PC-9 (cell line): ENCODE measurements at regions not wholly inside any gene's neighbourhood (a gene's known extent, or its start where the extent isn't known, plus 50 kb on each side); places are given as distances from the start of the nearest gene placed in this dataset.

ENCODE experiments used
- BruUV-seq: library from RNA; stranded (reverse); fragments of 400-500 nt; replicated peaks from 2 replicates; lab custom pipeline; 2021; lab: Mats Ljungman, UMichigan
- CTCF ChIA-PET: fragments of 300-600 bp; sonication (Branson Sonifier 250); formaldehyde crosslinking; loops from one replicate; lab custom pipeline; 2022; ENCODE audit warnings: antibody characterized with exemption; lab: Charles Lee
- POLR2A ChIA-PET: fragments of 300-600 bp; sonication (Branson Sonifier 250); formaldehyde crosslinking; loops from one replicate; lab custom pipeline; 2022; ENCODE audit warnings: antibody characterized with exemption; ENCODE audit not compliant: unreplicated experiment; lab: Charles Lee
- DNase-seq, 2 experiments: peaks; one replicate each; pipeline versions ENCODE4 v3.0.0 to v3.0.0-alpha.2; 2015 to 2022; ENCODE audit warnings: mixed read lengths in 1 of 2
- H2AFZ ChIP-seq: fragments of 200-600 bp; sonication (generic); 2 replicates; pipeline ENCODE4 v1.8.1; 2017; ENCODE audit warnings: antibody characterized with exemption
- H3F3A ChIP-seq: fragments of 200-600 bp; sonication (generic); 2 replicates; pipeline ENCODE4 v1.8.1; 2017; ENCODE audit warnings: antibody characterized with exemption, mild to moderate bottlenecking, low read depth; ENCODE audit not compliant: insufficient read depth
- H3K27ac ChIP-seq: fragments of 200-600 bp; sonication (generic); 2 replicates; pipeline ENCODE4 v1.6.1; 2016; ENCODE audit warnings: mixed run types
- H3K27me3 ChIP-seq: fragments of 200-600 bp; sonication (generic); 2 replicates; pipeline ENCODE4 v1.6.1; 2016; ENCODE audit warnings: low read depth, mixed run types; ENCODE audit not compliant: insufficient read depth
- H3K36me3 ChIP-seq: fragments of 200-600 bp; sonication (generic); 2 replicates; pipeline ENCODE4 v1.6.1; 2016; ENCODE audit warnings: low read depth, mixed run types
- H3K4me1 ChIP-seq: fragments of 200-600 bp; sonication (generic); replicated peaks from 2 replicates; pipeline ENCODE4 v1.6.1; 2016; ENCODE audit warnings: mixed run types; ENCODE audit not compliant: insufficient read depth
- H3K4me2 ChIP-seq: fragments of 200-600 bp; sonication (generic); 2 replicates; pipeline ENCODE4 v1.6.1; 2017; ENCODE audit warnings: mixed run types
- H3K4me3 ChIP-seq: fragments of 200-600 bp; sonication (generic); 2 replicates; pipeline ENCODE4 v1.6.1; 2016; ENCODE audit warnings: mixed run types
- H3K79me2 ChIP-seq: fragments of 200-600 bp; sonication (generic); 2 replicates; pipeline ENCODE4 v1.6.1; 2017; ENCODE audit warnings: low read depth, mixed run types
- H3K9me2 ChIP-seq: fragments of 200-600 bp; sonication (generic); 2 replicates; pipeline ENCODE4 v1.8.1; 2017; ENCODE audit warnings: mild to moderate bottlenecking; ENCODE audit not compliant: insufficient read depth
- H3K9me3 ChIP-seq: fragments of 200-600 bp; sonication (generic); 2 replicates; pipeline ENCODE4 v1.8.1; 2016; ENCODE audit warnings: low read depth; ENCODE audit not compliant: insufficient read depth
- H4K20me1 ChIP-seq: fragments of 200-600 bp; sonication (generic); 2 replicates; pipeline ENCODE4 v1.8.1; 2017; ENCODE audit not compliant: insufficient read depth
- EZH2 ChIP-seq: fragments of 200-600 bp; sonication (generic); IDR thresholded peaks from 2 replicates; pipeline ENCODE4 v1.8.0; 2017; ENCODE audit warnings: antibody characterized with exemption, low read depth
- intact Hi-C: fragments of 100-400 bp; cut with micrococcal nuclease; formaldehyde crosslinking; loops from one replicate; pipeline ENCODE4 v1.10.0; 2022; ENCODE audit not compliant: unreplicated experiment
- TF ChIP-seq, protein P1 (sequence below): fragments of 200-600 bp; sonication (generic); conservative IDR thresholded peaks from 2 replicates; pipeline ENCODE4 v1.6.1; 2017; ENCODE audit warnings: mixed run types, antibody characterized with exemption, mild to moderate bottlenecking, moderate library complexity

DNA sequence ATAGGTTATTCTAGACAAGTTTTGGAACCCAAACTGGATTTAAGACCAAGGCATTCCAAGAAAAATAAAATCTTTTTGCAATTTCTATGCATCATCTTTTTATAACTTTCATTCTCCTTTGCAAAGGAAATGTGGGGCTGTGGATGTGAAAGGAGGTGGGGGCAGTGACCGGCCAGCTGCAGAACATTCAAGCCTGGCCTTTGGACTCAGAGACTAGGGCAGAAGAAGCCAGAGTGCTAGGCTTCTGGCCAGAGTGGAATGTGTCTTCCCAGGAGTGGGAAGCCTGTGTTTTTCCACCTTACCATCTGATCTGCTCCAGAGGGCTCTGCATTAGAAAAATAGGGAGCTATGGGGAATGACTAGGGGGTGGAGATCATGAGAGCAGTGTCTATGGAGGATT, 148.5 kb downstream of the C9orf152 start:
- no peak overlapping the region for H3K27ac ChIP-seq
- no peaks in the 10 kb centered on the region for H3K9me3 ChIP-seq
- H3K4me2 ChIP-seq, result no peak overlapping the region
- peaks cover 7% of the 10 kb centered on the region for H3K4me1 ChIP-seq
- ChIA-PET CTCF (no interaction called here), POLR2A (no interaction called here)
- no peaks in the 10 kb centered on the region for H3K27me3 ChIP-seq
- no peak overlapping the region for H3K4me3 ChIP-seq
- H3K9me2 ChIP-seq, result no peaks in the 10 kb centered on the region
- no TSS peak for BruUV-seq
- TF ChIP-seq, protein P1, sequence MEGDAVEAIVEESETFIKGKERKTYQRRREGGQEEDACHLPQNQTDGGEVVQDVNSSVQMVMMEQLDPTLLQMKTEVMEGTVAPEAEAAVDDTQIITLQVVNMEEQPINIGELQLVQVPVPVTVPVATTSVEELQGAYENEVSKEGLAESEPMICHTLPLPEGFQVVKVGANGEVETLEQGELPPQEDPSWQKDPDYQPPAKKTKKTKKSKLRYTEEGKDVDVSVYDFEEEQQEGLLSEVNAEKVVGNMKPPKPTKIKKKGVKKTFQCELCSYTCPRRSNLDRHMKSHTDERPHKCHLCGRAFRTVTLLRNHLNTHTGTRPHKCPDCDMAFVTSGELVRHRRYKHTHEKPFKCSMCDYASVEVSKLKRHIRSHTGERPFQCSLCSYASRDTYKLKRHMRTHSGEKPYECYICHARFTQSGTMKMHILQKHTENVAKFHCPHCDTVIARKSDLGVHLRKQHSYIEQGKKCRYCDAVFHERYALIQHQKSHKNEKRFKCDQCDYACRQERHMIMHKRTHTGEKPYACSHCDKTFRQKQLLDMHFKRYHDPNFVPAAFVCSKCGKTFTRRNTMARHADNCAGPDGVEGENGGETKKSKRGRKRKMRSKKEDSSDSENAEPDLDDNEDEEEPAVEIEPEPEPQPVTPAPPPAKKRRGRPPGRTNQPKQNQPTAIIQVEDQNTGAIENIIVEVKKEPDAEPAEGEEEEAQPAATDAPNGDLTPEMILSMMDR, result no peak
- no peak for TF ChIP-seq EZH2
- H3K36me3 ChIP-seq, result peaks cover 13% of the 10 kb centered on the region
- no peak for DNase-seq
- no peak overlapping the region for H2AFZ ChIP-seq
- no peaks in the 10 kb centered on the region for H3F3A ChIP-seq
- peaks cover 4% of the 10 kb centered on the region; the same call in 1 of the 2 replicates for H4K20me1 ChIP-seq
- intact Hi-C loops, result no loop called here
- H3K79me2 ChIP-seq, result peaks cover 87% of the 10 kb centered on the region

DNA sequence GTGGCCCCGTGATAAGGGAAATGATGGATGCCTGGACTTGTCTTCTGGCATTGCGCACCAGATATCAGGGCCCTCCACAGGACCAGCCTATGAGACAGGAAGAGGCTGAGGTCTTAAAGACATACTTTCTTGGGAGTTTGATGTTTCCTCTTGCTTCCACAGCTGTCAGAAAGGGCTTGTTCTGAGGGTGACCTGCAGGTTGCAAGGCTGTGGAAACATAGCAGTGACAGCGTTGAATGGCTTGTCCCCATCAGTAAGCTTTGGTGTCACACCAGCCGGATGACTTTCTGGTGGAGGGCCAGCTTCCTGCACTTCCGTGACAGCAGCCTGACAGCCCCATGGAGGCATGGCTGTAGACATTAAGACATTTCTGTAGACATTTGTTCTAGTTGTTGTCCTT, 143.2 kb downstream of the C9orf152 start:
- no peaks in the 10 kb centered on the region for H3F3A ChIP-seq
- no peak overlapping the region for H3K27ac ChIP-seq
- intact Hi-C loops, result no loop called here
- no peaks in the 10 kb centered on the region; the same call in 1 of the 2 replicates for H4K20me1 ChIP-seq
- no peak for TF ChIP-seq EZH2
- TF ChIP-seq, protein P1, result no peak
- no peaks in the 10 kb centered on the region for H3K9me3 ChIP-seq
- peaks cover 68% of the 10 kb centered on the region for H3K79me2 ChIP-seq
- 0 out of 2 replicates have a peak, but pooled peaks cover 6% of the 10 kb centered on the region for H3K4me1 ChIP-seq
- peaks cover 14% of the 10 kb centered on the region for H3K36me3 ChIP-seq
- no peak overlapping the region for H3K4me3 ChIP-seq
- no peaks in the 10 kb centered on the region for H3K9me2 ChIP-seq
- DNase-seq, result no peak
- H2AFZ ChIP-seq, result no peak overlapping the region
- ChIA-PET CTCF (no interaction called here), POLR2A (no interaction called here)
- H3K4me2 ChIP-seq, result no peak overlapping the region
- BruUV-seq, result no TSS peak
- H3K27me3 ChIP-seq, result no peaks in the 10 kb centered on the region

DNA sequence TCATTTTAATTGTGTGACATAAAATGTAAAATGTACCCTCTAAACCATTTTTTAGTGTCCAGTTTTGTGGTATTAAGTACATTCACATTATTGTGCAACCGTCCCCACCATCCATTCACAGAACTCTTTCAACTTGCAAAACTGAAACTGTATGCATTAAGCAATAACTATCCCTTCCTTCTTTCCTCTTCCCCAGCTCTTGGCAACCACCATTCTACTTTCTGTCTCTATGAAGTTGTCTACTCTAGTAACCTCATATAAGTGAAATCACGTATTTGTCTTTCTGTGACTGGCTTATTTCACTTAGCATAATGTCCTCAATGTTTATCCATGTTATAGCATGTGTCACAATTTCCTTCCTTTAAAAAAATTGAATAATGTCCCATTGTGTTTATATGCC, 142.4 kb downstream of the C9orf152 start:
- peaks cover 14% of the 10 kb centered on the region for H3K36me3 ChIP-seq
- H3K79me2 ChIP-seq, result peaks cover 63% of the 10 kb centered on the region
- no peaks in the 10 kb centered on the region for H3K9me3 ChIP-seq
- no peaks in the 10 kb centered on the region; the same call in 1 of the 2 replicates for H4K20me1 ChIP-seq
- no peak for DNase-seq
- ChIA-PET CTCF (no interaction called here), POLR2A (no interaction called here)
- no peak overlapping the region for H3K4me2 ChIP-seq
- intact Hi-C loops, result no loop called here
- no peak overlapping the region for H3K4me3 ChIP-seq
- no peaks in the 10 kb centered on the region for H3F3A ChIP-seq
- no peaks in the 10 kb centered on the region for H3K27me3 ChIP-seq
- TF ChIP-seq EZH2, result no peak
- TF ChIP-seq, protein P1, result no peak
- 0 out of 2 replicates have a peak, but pooled peaks cover 6% of the 10 kb centered on the region for H3K4me1 ChIP-seq
- BruUV-seq, result no TSS peak
- no peaks in the 10 kb centered on the region for H3K9me2 ChIP-seq
- no peak overlapping the region for H2AFZ ChIP-seq
- no peak overlapping the region for H3K27ac ChIP-seq
